ENCODE measurements at regions not wholly inside any gene's neighbourhood (a gene's known extent, or its start where the extent isn't known, plus 50 kb on each side); places are given as distances from the start of the nearest gene placed in this dataset.

GRCh38 chr13:76751278-76751677 lies 134.9 kb downstream of the KCTD12 start:
- no peaks in the 10 kb centered on the region for H3K36me3 ChIP-seq
- no peaks in the 10 kb centered on the region for H3K27me3 ChIP-seq
- H3K4me1 ChIP-seq: no peaks in the 10 kb centered on the region
- no peaks in the 10 kb centered on the region for H3K9me3 ChIP-seq
- no peak for TF ChIP-seq CTCF (IDR thresholded peaks at IDR 0.05; ENCODE audit: low read depth, low read length)
- H3K4me3 ChIP-seq (ENCODE audit: low read depth, low read length): no peak overlapping the region
- no peak for DNase-seq

- H3K36me3 ChIP-seq: no peaks in the 10 kb centered on the region
- no peaks in the 10 kb centered on the region for H3K4me1 ChIP-seq
- no peak overlapping the region for H3K4me3 ChIP-seq (ENCODE audit: low read depth, low read length)
- no peaks in the 10 kb centered on the region for H3K27me3 ChIP-seq
- TF ChIP-seq CTCF (IDR thresholded peaks at IDR 0.05; ENCODE audit: low read depth, low read length): no peak
- H3K9me3 ChIP-seq: no peaks in the 10 kb centered on the region
- DNase-seq: no peak
These were observed 136.1 kb downstream of the KCTD12 start for GRCh38 chr13:76750126-76750525.

GRCh38 chr13:76745261-76746200 lies 140.7 kb downstream of the KCTD12 start:
- no peaks in the 10 kb centered on the region for H3K27me3 ChIP-seq
- no peaks in the 10 kb centered on the region for H3K36me3 ChIP-seq
- H3K9me3 ChIP-seq: no peaks in the 10 kb centered on the region
- TF ChIP-seq CTCF (IDR thresholded peaks at IDR 0.05; ENCODE audit: low read depth, low read length): no peak
- H3K4me3 ChIP-seq (ENCODE audit: low read depth, low read length): no peak overlapping the region
- DNase-seq: no peak
- H3K4me1 ChIP-seq: no peaks in the 10 kb centered on the region

- no peaks in the 10 kb centered on the region for H3K4me1 ChIP-seq
- no peaks in the 10 kb centered on the region for H3K9me3 ChIP-seq
- no peaks in the 10 kb centered on the region for H3K27me3 ChIP-seq
- DNase-seq: no peak
- no peaks in the 10 kb centered on the region for H3K36me3 ChIP-seq
- TF ChIP-seq CTCF (IDR thresholded peaks at IDR 0.05; ENCODE audit: low read depth, low read length): no peak
- H3K4me3 ChIP-seq (ENCODE audit: low read depth, low read length): no peak overlapping the region
These were observed 144.6 kb downstream of the KCTD12 start for GRCh38 chr13:76741624-76742023.

GRCh38 chr13:76741046-76741445 lies 145.2 kb downstream of the KCTD12 start:
- TF ChIP-seq CTCF (IDR thresholded peaks at IDR 0.05; ENCODE audit: low read depth, low read length): no peak
- Histone ChIP-seq H3K4me3 (ENCODE audit: low read depth, low read length) (no peak overlapping the region), H3K27me3 (no peaks in the 10 kb centered on the region), H3K9me3 (no peaks in the 10 kb centered on the region), H3K36me3 (no peaks in the 10 kb centered on the region), H3K4me1 (no peaks in the 10 kb centered on the region)
- DNase-seq: no peak

GRCh38 chr13:76738616-76739015 lies 147.6 kb downstream of the KCTD12 start:
- DNase-seq: no peak
- no peaks in the 10 kb centered on the region for H3K36me3 ChIP-seq
- no peaks in the 10 kb centered on the region for H3K9me3 ChIP-seq
- no peak for TF ChIP-seq CTCF (IDR thresholded peaks at IDR 0.05; ENCODE audit: low read depth, low read length)
- no peaks in the 10 kb centered on the region for H3K4me1 ChIP-seq
- no peaks in the 10 kb centered on the region for H3K27me3 ChIP-seq
- H3K4me3 ChIP-seq (ENCODE audit: low read depth, low read length): no peak overlapping the region
